ENCODE measurements at regions not wholly inside any gene's neighbourhood (a gene's known extent, or its start where the extent isn't known, plus 50 kb on each side); places are given as distances from the start of the nearest gene placed in this dataset.

DNA sequence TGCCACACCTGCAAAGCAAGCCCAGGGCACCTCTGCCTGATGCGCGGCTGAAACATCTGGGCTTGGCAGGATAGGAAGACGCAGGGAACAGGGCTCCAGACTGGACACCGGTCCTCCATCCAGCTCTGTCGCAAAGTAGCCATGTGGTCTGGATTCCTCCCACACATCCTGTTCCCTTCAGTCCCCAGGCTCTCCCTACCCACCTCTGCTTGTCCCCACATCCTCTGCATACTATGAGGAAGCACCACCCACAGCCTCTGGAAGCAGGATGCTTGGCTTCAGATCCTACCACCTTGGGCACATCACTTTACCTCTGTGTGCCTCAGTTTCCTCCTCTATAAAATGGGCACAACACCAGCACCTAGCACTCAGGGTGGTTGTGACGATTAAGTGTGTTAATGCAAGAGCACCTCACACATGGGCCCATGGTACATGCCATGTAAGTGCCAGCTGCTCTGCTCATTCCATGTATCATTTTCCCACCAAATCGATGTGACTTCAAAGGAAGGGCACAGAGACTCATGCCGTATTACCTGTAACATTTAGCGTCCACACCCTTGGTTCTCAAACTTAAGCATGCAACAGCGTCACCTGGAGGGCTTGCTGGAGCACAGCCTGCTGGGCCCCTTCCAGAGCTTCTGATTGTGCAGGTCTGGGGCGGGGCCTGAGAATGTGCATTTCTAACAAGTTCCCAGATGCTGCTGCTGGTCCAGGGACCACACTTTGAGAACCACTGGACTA, 138.6 kb upstream of the SDK2 start:
- no peak for DNase-seq (ENCODE audit: extremely low read depth in 1 of 2, low read depth in 1 of 2)

DNA sequence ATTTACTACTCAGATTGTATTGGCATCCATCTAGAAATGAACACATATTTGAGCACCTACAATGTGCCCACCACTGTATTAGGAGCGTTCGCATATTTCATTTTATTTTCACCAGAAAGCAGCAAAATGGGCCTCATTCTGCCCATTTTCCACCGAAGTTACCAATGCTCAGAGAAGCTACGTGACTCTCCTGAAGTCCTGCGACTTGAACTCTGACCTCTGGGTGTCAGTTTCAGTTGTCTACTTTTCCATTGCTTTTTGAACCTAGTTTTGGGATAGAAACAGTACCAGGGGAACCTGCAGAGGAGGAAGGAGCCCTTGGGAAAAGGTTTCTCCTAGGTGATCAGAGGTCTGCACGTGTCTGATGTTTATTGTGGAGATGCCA, 139.1 kb upstream of the SDK2 start:
- DNase-seq (ENCODE audit: extremely low read depth in 1 of 2, low read depth in 1 of 2), result no peak

DNA sequence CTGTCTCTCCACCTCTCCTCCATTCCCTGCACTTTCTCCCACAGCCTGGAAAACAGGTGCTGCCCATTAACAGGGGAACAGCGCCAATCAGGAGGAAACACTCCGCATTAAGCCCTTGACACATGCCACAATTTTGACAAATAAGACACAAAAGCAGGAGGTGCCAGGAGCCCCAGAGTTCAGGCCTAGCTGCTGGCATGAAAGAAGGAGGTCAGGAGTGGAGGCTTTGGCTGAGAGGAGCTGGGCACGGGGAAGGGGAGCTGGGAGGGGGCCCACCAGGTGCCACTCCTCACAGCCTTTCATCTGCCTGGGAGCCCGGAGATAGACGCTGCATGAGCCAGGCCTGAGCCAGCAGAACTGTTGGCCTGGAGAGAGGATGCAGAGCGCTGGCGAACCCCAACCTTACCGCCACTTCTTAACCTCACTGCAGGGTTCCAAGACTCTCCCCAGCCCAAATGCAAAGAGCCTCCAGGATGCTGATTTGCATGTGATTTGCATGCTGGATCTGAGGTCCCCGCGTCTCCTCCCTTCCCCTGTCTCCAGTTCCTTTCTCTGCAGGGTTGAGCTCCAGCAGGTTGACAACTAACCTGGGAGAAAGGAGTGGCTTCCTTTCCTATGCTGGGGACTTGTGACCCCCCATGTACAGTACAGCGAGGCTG, 139.8 kb upstream of the SDK2 start:
- no peak for DNase-seq (ENCODE audit: extremely low read depth in 1 of 2, low read depth in 1 of 2)

DNA sequence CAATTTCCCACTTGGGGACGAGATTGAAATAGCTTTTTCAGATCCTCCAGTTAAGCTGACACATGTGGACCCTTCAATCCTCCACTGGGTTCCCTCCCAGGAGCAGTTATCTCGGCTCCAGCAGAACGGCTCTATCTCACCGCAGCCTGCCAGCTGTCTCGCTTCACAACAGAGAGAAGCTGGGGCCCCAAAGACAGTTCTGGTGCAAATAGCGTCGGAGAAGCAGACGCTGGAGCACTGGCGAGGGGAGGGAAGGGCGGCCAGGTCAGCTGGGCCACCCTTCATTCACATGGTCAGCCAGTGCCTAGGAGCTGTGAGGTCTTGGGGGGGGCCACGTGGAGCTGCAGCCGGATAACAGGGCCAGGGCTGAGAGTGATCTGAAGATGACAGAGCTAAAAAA, 141.3 kb upstream of the SDK2 start:
- no peak for DNase-seq (ENCODE audit: extremely low read depth in 1 of 2, low read depth in 1 of 2)

DNA sequence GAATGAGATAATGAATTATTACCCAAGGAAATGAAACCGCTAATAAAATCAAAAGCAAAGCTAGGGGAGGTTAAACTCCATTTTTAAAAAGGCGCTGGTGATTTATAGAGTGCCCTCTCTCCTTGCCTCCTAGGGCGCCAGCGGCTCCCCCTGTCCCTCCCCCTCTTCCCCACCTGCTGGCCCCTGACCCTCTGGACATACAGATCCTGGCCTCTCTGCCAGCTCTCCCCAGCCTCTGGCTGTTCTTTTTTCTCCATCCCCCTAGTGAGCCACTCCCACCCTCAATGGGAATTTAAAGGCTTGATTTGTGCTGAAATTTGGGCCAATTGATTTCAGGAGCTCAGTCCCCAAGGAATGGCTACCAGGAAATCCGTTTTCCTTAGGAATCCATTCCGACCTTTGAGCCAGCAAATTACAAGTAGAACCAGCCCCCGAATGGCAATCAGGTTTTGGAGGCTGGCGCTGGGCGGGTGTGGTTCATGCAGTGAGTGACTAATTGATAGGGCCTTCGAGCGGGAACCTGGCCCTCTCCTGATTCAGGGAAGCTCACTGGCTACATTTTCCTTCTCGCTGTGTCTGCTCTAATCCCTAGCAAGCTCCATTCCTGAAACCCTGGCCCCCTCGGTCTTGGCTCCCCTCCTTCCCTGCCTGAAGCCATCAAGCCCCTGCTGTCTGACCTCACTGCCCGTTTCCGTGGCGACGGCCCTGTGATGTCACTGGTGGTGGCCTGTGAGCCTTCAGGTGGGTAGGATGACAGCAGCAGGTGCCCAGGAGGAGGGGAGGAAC, 141.9 kb upstream of the SDK2 start:
- no peak for DNase-seq (ENCODE audit: extremely low read depth in 1 of 2, low read depth in 1 of 2)

DNA sequence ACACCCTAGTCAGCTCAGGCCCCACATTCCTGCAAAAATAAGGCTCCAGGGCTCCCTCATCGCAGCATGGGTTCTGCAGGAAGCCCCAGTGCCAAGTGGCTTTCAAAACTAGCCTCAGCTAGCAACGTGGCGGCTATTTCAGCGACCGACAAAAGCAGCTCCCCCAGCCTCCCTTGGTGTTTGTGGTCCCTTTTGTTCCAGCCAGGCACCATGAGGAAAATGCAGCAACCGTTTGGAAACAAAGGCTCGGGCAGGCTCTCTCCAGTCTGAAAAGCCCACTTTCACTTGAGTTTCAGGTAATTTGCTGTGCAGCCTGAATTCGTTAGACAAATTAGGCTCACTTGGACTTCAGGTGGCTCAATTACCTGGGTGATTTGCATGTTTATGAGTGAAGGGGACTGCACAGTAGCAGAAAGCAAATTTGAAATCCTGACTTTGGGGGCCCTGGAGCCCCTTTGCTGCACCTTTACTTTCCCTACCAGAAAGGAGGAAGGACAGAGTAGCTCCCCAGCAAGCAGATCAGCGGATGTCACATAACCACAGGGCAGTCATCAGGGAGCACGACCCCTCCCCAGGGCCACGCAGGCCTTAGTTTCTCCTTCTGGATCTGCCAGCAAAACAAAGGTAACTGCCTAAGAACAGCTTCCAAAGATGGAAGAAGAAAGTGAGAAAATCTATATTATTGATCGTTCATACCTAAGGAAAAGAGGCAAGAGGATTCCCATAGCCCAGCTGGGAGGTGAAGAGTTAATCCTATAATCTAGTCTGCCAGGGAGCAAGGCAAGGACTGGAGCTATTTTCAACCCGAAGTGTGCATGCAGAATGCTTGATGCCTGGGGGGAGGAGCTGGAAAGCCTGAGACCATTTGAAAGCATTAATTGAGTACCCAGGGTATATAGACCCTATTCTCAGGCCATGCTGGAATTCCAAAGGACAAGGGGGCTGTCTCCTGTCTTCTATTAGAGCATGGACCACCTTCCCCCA, 143.1 kb upstream of the SDK2 start:
- no peak for DNase-seq (ENCODE audit: extremely low read depth in 1 of 2, low read depth in 1 of 2)

DNA sequence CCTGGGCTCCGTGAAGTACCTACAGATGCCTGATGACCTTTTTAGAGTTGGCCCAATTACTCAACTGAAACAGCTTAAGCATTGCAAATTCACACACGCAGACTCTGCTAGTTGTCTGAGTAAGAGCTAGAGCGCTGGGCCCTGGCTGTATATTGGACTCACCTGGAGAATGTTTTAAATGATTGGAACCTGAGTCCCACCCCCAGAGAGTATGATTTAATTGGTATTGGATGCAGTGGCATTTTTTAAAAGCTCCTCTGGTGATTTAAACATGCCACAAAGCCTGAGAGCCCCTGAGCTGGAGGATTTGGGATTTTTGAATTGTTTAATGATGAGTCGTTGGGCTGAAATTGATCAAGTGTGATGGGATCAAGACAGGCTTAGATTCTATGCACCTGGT, 143.9 kb upstream of the SDK2 start:
- DNase-seq (ENCODE audit: extremely low read depth in 1 of 2, low read depth in 1 of 2), result no peak

DNA sequence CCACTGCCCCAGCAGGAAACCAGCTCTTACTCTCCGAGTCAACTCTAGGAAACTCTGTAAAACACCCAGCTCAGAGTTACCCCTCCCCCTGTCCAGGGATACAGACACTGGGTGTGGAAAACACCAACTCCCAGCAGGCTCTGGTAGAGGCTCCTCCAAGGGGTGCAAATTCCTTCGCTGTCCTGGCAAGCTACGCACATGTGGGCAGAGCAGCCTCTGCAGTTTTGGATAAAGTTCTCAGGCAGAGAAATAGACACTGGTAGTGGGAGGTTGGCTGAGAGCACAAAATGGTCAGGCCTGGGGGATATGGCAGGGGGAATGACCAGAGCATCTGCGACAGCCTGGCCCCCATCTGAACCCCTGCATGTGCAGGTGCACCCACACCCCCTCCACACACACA, 146.9 kb upstream of the SDK2 start:
- no peak for DNase-seq (ENCODE audit: extremely low read depth in 1 of 2, low read depth in 1 of 2)

DNA sequence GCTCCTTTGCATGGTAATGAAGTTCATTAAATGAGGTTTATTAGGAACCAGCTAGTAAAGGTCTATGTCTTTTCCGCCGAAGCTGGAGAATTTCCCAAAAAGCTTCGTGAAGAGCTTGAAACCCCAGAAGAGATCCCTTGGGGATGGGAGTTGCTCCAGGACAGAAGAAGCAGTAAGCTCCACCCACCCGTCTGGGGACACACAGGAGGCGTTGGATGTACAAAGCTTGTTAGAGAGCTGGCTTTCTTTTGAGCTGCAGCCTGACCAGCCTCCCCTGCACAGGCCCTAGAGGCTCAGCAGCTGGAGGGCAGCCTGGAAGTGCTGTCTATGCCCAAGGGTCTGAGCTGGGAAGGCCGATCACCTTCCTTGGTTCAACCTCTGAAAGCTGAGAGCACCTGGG, 147.4 kb upstream of the SDK2 start:
- DNase-seq (ENCODE audit: extremely low read depth in 1 of 2, low read depth in 1 of 2), result no peak

DNA sequence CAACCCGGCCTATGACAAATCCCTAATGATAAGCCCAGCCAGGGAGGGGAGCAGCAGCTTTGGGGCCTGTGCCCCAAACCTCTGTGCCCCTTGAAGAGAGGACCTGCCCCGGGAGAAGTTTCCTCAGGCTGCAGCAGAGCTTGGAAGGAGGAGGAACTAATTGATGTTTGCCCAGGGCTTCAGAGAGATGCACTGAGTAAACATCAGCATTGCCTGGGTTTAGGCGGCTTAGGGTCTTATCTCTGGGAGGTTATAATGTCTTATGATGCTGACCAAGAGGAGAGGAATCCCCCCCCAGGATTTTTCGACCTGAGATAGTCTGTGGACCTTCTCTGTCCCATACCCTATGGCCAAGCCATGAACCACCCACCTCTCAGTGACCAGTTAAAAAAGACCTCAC, 148.7 kb upstream of the SDK2 start:
- no peak for DNase-seq (ENCODE audit: extremely low read depth in 1 of 2, low read depth in 1 of 2)

DNA sequence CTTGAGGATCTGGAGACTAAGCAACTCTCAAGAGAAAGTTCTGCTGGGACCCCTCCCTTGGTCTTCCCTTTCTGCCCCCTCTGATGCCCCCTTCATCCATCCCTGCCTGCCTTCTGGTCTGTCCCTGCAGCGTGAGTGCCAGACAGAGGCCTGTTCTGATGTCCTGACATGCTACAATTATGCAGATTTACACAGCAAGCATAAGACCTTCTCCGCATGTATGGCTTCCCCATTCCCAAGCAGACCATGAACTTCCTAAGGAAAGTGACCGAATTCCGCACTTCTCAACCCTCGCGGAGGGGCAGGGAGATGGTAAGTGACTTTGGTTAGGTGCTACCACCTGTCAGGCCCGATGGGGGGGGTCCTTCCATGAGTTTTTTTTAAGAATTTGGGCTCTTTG, 150.1 kb upstream of the SDK2 start:
- no peak for DNase-seq (ENCODE audit: extremely low read depth in 1 of 2, low read depth in 1 of 2)

DNA sequence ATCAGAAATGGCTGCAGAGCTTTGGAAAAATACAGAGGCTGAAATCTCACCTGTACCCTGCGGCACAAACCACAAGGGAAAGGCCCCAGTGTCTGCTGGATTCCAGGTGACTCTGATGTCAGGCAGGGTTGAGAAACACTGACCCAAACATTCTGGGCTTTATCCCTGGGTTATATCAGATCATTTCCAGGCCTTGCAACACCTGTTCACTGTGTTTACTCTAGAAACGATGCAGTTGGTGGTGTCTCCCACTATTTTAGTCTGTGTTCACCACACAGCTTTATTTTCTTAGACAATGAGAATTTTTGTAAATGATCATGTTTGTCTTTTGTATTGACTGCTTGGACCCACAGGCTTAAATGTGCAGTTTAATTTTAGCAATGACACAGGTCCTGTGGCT, 151.5 kb upstream of the SDK2 start:
- DNase-seq (ENCODE audit: extremely low read depth in 1 of 2, low read depth in 1 of 2), result no peak

DNA sequence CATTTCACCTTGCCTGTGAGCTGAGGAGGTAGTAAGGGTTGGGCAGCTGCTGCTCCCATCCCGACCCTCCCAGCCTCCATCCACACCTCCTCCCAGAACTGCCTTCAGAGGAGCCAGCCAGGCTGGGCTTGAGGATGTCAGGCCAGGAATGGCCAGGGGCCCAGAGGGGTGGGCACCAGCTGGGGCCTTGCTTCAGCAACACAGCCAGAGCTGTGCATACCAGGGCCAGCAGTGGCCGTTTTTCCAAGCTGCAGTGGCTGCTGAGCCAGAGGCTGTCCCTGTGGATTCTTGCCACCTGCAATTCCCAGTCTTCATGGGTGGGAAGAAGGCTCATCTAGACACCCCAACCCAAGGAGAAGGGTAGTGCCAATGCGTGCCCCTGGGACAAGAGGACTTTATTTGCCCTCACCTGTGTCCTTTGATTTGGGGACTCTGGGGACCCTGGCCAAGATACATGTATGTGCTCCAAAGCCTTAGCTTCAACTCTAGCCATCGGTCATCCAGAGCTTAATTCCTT, 153.4 kb upstream of the SDK2 start:
- DNase-seq (ENCODE audit: extremely low read depth in 1 of 2, low read depth in 1 of 2), result no peak

DNA sequence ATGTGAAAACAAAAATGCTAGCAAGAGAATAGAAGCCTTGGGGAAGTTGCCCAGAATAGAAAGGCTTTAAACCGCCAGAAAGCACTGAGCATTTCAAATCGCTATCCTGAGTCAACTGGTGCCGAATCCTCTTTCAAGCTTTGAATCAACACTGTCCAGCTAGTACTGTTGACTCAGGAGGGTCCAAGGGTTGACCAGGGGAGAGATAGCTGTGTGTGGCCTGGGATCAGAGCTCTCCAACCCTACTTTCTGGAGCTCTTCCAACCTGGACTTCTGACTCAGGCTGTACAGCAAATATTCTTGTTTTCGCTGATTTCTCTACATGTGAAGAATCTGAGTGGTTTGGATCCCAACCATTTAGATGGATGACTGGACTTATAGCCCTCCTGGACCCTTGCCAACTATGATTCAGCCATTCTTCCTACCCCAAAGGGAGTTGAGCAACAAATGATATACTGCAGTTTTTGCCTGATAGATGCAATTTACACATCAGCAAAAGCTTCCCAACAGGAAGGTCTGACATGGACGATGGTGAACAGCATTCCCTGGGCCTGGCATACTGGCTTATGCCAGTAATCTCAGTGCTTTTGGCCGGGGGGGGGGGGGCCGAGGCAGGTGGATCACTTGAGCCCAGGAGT, 154.0 kb upstream of the SDK2 start:
- DNase-seq (ENCODE audit: extremely low read depth in 1 of 2, low read depth in 1 of 2), result no peak

DNA sequence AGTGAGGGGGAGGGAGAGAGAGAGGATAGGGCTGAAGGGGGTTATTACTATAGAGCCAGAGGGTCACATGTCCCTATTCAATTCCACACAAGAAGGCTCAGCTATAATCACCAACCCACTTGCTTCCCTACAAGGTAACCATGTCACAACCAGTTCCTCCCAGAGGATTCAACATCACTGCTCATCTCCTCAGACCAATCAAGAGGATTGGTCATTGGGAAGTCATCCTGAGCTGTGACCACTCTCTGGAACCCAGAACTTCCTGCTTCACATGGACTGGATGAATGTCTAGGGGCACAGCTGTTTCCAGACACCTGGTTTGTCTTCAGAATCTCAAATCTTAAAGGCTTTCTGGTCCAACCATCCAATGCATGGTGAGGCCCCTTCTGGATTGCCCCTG, 154.9 kb upstream of the SDK2 start:
- DNase-seq (ENCODE audit: extremely low read depth in 1 of 2, low read depth in 1 of 2), result no peak

DNA sequence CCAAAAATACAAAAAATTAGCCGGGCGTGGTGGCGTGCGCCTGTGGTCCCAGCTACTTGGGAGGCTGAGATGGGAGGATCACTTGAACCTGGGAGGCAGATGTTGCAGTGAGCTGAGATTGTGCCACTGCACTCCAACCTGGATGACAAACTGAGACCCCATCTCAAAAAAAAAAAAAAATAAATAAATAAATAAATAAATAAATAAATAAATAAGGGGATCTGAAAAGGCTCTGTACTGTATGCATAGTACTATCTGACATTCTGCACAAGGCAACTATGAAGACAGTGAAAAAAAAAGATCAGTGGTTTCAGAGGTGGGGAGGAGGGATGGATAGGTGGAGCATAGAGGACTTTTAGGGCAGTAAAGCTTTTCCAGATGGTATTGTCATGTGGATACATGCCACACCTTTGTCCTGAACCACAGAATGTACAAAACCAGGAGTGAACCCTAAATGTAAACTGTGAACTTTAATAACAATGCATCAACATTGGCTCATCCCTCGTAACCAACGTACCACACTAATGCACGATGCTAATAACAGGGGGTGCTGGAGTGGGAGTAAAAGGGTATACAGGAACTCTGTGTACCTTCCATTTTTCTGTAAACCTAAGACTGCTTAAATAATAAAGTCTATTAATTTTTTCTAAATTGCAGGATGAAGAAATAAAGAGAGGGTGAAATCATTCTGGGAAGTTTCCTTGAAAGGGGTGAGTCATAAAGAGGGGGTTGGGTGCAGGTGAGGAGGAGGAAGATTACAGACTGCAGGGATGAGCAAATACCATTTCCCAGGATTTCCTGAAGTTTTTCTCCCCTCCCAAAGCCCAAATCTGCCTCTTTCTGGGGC, 155.8 kb upstream of the SDK2 start:
- DNase-seq (ENCODE audit: extremely low read depth in 1 of 2, low read depth in 1 of 2), result no peak

DNA sequence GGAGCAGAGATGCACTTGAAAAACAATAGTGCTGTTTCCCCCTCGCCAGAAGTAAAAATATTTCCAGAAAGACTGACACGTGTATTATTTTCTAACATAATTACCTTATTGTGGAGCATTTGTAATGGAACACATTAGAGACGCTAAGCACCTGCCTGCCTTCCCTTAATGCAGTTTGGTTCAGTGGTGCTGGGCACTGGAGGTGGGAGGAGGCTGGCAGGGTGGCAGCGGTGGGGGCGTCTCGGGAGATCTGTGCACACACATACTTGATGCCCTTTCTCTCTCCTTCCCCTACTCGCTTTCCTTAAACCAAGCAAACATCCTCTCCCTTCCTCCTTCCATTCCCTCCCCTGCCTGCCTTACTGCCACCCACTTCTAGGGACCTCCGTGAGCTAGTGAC, 156.6 kb upstream of the SDK2 start:
- no peak for DNase-seq (ENCODE audit: extremely low read depth in 1 of 2, low read depth in 1 of 2)

DNA sequence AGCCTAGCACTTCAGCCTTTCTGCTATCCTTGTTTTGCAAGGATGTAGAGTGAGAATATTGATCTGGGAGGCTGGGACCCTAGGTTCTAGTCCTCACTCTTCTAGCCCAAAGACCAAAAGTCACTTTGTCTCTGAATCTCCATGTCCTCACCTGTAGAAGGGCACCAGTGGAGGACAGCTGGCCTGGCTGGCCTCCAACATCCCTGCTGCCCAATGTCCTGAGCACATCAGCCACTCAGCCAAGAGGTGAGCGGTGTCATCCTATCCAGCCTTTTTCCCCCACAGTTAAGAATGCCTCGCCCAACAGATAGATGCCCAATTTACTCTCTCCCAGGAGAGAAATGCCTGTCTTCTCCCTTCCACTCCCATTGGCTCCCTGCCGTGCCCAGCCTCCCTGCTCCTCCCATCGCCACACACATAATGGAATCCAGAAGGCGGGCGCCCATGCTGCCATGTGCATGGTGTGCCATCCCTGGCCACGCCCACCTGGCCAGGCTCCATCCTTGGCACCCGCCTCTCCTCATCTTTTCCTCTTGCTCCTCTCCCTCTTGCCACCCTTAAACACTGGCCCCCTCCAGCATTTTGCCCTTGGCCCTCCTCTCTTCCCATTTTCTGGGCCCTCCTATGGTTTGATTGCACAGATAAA, 157.3 kb upstream of the SDK2 start:
- DNase-seq (ENCODE audit: extremely low read depth in 1 of 2, low read depth in 1 of 2), result no peak

DNA sequence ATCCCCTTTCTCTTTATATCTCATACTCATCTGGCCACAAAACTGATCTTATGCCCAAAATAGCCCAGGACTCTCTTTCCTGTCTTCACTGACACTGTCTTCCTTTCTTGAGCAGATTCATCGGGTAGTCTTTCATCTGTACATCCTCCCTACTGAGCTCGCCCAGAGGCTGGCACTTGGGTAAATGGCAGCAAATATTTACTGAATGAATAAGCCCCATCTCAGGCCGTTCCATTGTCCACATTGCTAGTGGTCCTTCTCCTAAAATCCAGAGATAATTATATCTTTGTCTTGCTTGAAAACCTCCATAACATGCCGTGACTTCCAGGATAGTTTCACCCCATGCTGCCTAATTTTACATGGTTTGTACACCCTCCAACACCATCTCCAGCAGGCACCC, 158.1 kb upstream of the SDK2 start:
- no peak for DNase-seq (ENCODE audit: extremely low read depth in 1 of 2, low read depth in 1 of 2)
